ENCODE measurements at regions not wholly inside any gene's neighbourhood (a gene's known extent, or its start where the extent isn't known, plus 50 kb on each side); places are given as distances from the start of the nearest gene placed in this dataset.

GRCh38 chr5:173746047-173746646 lies 129.7 kb upstream of the BOD1 start:
- TF ChIP-seq CTCF (IDR thresholded peaks at IDR 0.05; ENCODE audit: low read depth, low read length, missing control alignments) = no peak
- no peak overlapping the region for H3K4me3 ChIP-seq (replicated peaks; ENCODE audit: low read depth, low read length)
- no peak for DNase-seq (ENCODE audit: extremely low read depth, low read depth)

GRCh38 chr5:173747876-173748275 lies 131.4 kb upstream of the BOD1 start:
- H3K4me3 ChIP-seq (replicated peaks; ENCODE audit: low read depth, low read length) = no peak overlapping the region
- no peak for TF ChIP-seq CTCF (IDR thresholded peaks at IDR 0.05; ENCODE audit: low read depth, low read length, missing control alignments)
- no peak for DNase-seq (ENCODE audit: extremely low read depth, low read depth)

DNA sequence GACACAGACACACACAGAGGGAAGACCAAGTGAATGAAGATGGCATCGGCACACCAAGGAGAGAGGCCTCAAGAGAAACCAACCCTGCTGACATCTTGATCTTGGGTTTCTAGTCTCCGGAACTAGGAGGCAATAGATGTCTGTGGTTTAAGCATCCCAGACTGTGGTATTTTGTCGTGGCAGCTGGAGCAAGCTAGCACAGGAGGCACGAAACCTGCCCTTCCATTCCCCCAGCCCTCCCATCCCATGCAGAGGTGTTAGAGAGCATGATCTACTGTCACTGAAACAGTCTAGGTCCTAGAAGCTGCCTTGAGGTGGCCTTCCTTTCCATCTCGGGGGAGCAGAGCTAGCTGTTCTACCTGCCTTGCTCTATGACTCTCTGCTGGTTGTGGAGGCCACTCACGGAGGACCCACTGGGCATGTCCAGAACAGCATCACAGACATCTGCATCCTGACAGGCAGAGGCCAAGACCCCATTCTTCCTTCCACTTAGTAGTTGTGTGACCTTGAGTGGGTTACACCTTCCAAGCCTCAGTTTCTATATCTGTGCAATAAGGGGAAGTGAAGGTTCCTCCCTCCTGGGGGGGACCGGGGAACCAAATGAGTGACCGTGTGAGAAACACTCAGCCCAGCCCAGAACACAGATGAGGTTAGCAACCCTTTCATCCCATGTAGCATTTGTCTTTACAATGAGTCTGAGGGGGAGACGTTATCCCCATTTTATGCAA lies 134.3 kb upstream of the BOD1 start:
- DNase-seq (ENCODE audit: extremely low read depth, low read depth) = no peak
- no peak for TF ChIP-seq CTCF (IDR thresholded peaks at IDR 0.05; ENCODE audit: low read depth, low read length, missing control alignments)
- no peak overlapping the region for H3K4me3 ChIP-seq (replicated peaks; ENCODE audit: low read depth, low read length)

- TF ChIP-seq CTCF (IDR thresholded peaks at IDR 0.05; ENCODE audit: low read depth, low read length, missing control alignments) = no peak
- H3K4me3 ChIP-seq (replicated peaks; ENCODE audit: low read depth, low read length) = no peak overlapping the region
- no peak for DNase-seq (ENCODE audit: extremely low read depth, low read depth)
Observed at GRCh38 chr5:173751266-173751600, 134.8 kb upstream of the BOD1 start.

- H3K4me3 ChIP-seq (replicated peaks; ENCODE audit: low read depth, low read length) = no peak overlapping the region
- TF ChIP-seq CTCF (IDR thresholded peaks at IDR 0.05; ENCODE audit: low read depth, low read length, missing control alignments) = no peak
- DNase-seq (ENCODE audit: extremely low read depth, low read depth) = no peak
Observed at GRCh38 chr5:173752653-173753052, 135.5 kb upstream of the CPEB4 start.

DNA sequence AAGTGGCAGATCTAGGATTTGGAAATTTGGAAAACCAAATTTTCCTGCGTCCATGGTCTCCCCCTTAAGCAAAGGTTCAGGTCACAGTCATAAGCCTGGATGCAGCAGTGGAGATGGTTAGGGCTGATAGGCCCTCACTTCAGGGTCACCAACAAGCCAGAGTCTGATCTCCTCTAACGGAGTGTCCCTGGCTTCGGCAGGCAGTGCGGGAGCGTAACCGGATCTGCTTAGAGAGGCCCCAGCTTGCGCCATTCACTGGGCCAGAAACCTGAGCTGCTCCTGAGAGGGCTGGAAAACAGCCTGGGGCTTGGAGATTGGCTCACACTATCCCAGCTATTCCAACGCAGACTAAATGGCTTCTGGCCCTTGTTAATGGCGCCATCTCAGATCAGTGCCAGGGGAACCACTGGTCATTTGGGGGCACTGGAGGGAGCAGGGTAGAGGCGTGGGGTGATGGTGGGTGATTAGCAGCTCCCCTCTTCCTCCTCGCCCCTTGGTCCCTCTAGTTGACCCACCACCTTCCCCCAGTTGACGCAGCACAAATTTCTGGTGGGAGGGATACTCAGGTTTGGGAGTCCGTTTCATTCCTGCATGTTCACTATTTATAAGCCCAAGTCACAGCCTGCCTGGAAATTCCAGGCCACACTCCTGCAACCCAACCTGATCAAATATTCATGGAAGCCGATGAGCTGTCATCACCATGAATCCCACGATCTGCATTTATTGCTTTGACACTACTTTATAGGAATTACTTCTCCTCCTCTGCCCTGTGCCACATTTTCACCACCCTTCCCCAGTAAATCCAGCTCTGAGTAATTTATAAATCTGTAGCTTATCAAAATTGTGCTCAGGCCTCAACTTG lies 134.6 kb upstream of the CPEB4 start:
- no peak for DNase-seq (ENCODE audit: extremely low read depth, low read depth)
- no peak overlapping the region for H3K4me3 ChIP-seq (replicated peaks; ENCODE audit: low read depth, low read length)
- TF ChIP-seq CTCF (IDR thresholded peaks at IDR 0.05; ENCODE audit: low read depth, low read length, missing control alignments) = no peak

Data from HFF-Myc (cell line).